A549 (cell line): ENCODE measurements at regions not wholly inside any gene's neighbourhood (a gene's known extent, or its start where the extent isn't known, plus 50 kb on each side); places are given as distances from the start of the nearest gene placed in this dataset.
"Not testable (repeated sequence)": the region's sequence is repeated elsewhere in the genome, so short reads cannot be mapped to it uniquely, and the experiment has no call there.

ENCODE experiments used
- ATAC-seq, 2 experiments: fragments of 200-7000 bp in 1 of 2; fragments of >200 bp in 1 of 2; cut with Nextera tagmentation in 1 of 2; cut with Tn5 transposase in 1 of 2; 3 replicates each; pipeline versions ENCODE4 v1.8.0 to v1.9.1; 2018 to 2020; ENCODE audit warnings: mild to moderate bottlenecking in 1 of 2, moderate library complexity in 1 of 2
- CTCF ChIA-PET: fragments of 300-600 bp; sonication (Branson Sonifier 250); formaldehyde crosslinking; extraction: SDS; loops from one replicate; lab custom pipeline; 2021; ENCODE audit warnings: antibody characterized with exemption, inconsistent platforms; lab: Yijun Ruan, JAX
- POLR2A ChIA-PET: fragments of 350-600 bp; formaldehyde crosslinking; extraction: SDS; loops from one replicate; lab custom pipeline; 2021; ENCODE audit warnings: antibody characterized with exemption, inconsistent platforms; lab: Yijun Ruan, JAX
- DNase-seq, 2 experiments: peaks; one replicate each; pipeline versions ENCODE4 v3.0.0 to v3.0.0-alpha.2; 2011 to 2016; ENCODE audit warnings: low read depth in 1 of 2, low spot score in 1 of 2
- FAIRE-seq: peaks from 2 replicates; lab custom pipeline; 2011; peaks lifted over from hg19 to GRCh38; lab: Jason Lieb, UNC
- H3K27ac ChIP-seq, 2 experiments: fragments of >200 bp; sonication (Bioruptor Twin); formaldehyde crosslinking; 3 replicates each; pipeline ENCODE4 v1.5.1; 2016 to 2017
- H3K4me1 ChIP-seq: fragments of >200 bp; sonication (Bioruptor Twin); formaldehyde crosslinking; 3 replicates; pipeline ENCODE4 v1.6.1; 2016
- H3K4me2 ChIP-seq: fragments of >200 bp; sonication (Bioruptor Twin); formaldehyde crosslinking; 3 replicates; pipeline ENCODE4 v1.6.1; 2016
- H3K4me3 ChIP-seq: fragments of >200 bp; sonication (Bioruptor Twin); formaldehyde crosslinking; 3 replicates; pipeline ENCODE4 v1.5.1; 2016
- H3K9me3 ChIP-seq: fragments of >200 bp; sonication (Bioruptor Twin); formaldehyde crosslinking; 3 replicates; pipeline ENCODE4 v1.6.1; 2016
- BCL3 ChIP-seq: fragments of >200 bp; sonication (Bioruptor Twin); formaldehyde crosslinking; IDR thresholded peaks from 3 replicates; pipeline ENCODE4 v1.6.1; 2016
- BHLHE40 ChIP-seq: IDR thresholded peaks from 2 replicates; pipeline ENCODE4 v1.6.1; 2012; ENCODE audit warnings: low read depth, low read length, inconsistent platforms
- CBX8 ChIP-seq: fragments of 200-600 bp; sonication (generic); IDR thresholded peaks from 2 replicates; pipeline ENCODE4 v1.6.1; 2016
- CHD2 ChIP-seq: fragments of 150-350 bp; IDR thresholded peaks from 2 replicates; pipeline ENCODE4 v1.6.1; 2014; ENCODE audit warnings: low read length; ENCODE audit not compliant: partially characterized antibody
- CTCF ChIP-seq: fragments of >200 bp; sonication (Bioruptor Twin); formaldehyde crosslinking; IDR thresholded peaks from 3 replicates; pipeline ENCODE4 v1.5.1; 2016
- EHMT2 ChIP-seq: fragments of 200-600 bp; sonication (generic); IDR thresholded peaks from 2 replicates; pipeline ENCODE4 v1.6.1; 2016; ENCODE audit warnings: antibody characterized with exemption, low read depth, mild to moderate bottlenecking, moderate library complexity
- ESRRA ChIP-seq: fragments of 150-350 bp; IDR thresholded peaks from 2 replicates; pipeline ENCODE4 v1.6.1; 2014; ENCODE audit warnings: mild to moderate bottlenecking, low read length, borderline replicate concordance
- FOXS1 ChIP-seq: fragments of 250-450 bp; sonication (Bioruptor Pico); IDR thresholded peaks from 2 replicates; pipeline ENCODE4 v1.5.0; 2020; ENCODE audit warnings: mild to moderate bottlenecking, moderate library complexity
- HMGXB4 ChIP-seq: fragments of 250-450 bp; sonication (Bioruptor Pico); IDR thresholded peaks from 2 replicates; pipeline ENCODE4 v1.5.0; 2021; ENCODE audit warnings: mild to moderate bottlenecking, moderate library complexity, borderline replicate concordance
- JUNB ChIP-seq: fragments of >200 bp; sonication (Bioruptor Twin); formaldehyde crosslinking; IDR thresholded peaks from 2 replicates; pipeline ENCODE4 v1.6.1; 2016
- KDM1A ChIP-seq: fragments of 200-600 bp; sonication (generic); IDR thresholded peaks from 2 replicates; pipeline ENCODE4 v1.6.1; 2016; ENCODE audit warnings: low read depth, mild to moderate bottlenecking
- KDM5A ChIP-seq: fragments of 200-600 bp; sonication (generic); IDR thresholded peaks from 2 replicates; pipeline ENCODE4 v1.6.1; 2016; ENCODE audit warnings: antibody characterized with exemption, mild to moderate bottlenecking
- MAFK ChIP-seq: fragments of 450-650 bp; IDR thresholded peaks from 2 replicates; pipeline ENCODE4 v1.6.1; 2014; ENCODE audit not compliant: partially characterized antibody
- MAZ ChIP-seq: fragments of 150-350 bp; IDR thresholded peaks from 2 replicates; pipeline ENCODE4 v1.6.1; 2014; ENCODE audit warnings: antibody characterized with exemption, low read depth, low read length, borderline replicate concordance
- NPAS2 ChIP-seq: fragments of 250-450 bp; sonication (Bioruptor Pico); IDR thresholded peaks from 2 replicates; pipeline ENCODE4 v1.8.0; 2022; ENCODE audit warnings: mild to moderate bottlenecking, moderate library complexity, borderline replicate concordance
- NR3C1 ChIP-seq: fragments of >200 bp; sonication (Bioruptor Twin); formaldehyde crosslinking; IDR thresholded peaks from 3 replicates; pipeline ENCODE4 v1.6.1; 2017
- POLR2AphosphoS2 ChIP-seq: conservative IDR thresholded peaks from 2 replicates; pipeline ENCODE4 v1.6.1; 2012; ENCODE audit warnings: low read length, improper control_type of control experiment, inconsistent platforms
- TFCP2L1 ChIP-seq: fragments of 250-450 bp; sonication (Bioruptor Pico); IDR thresholded peaks from 2 replicates; pipeline ENCODE4 v1.5.0; 2021; ENCODE audit warnings: mild to moderate bottlenecking
- ZSCAN20 ChIP-seq: fragments of 250-450 bp; sonication (Bioruptor Pico); IDR thresholded peaks from 2 replicates; pipeline ENCODE4 v1.8.0; 2022; ENCODE audit warnings: mild to moderate bottlenecking, moderate library complexity
- WGBS: methylation state at CpG from one replicate; pipeline ENCODE4 v1.1.6; 2017; ENCODE audit errors: missing lambda C conversion rate; 5-methylcytosine and 5-hydroxymethylcytosine counted together
- TF ChIP-seq, protein P1 (sequence below): IDR thresholded peaks from 2 replicates; pipeline ENCODE4 v1.6.1; 2012

- ChIA-PET CTCF (no interaction called here), POLR2A (no interaction called here)
- no peak for DNase-seq
- H3K27ac ChIP-seq: no peak overlapping the region
- H3K4me2 ChIP-seq: no peak overlapping the region
- H3K4me3 ChIP-seq: no peak overlapping the region
- ATAC-seq: no peak
- no peaks in the 10 kb centered on the region for H3K4me1 ChIP-seq
- no peak for FAIRE-seq
- 5% methylated on average over 1 of the region's 1 CpG for WGBS
- H3K9me3 ChIP-seq: no peaks in the 10 kb centered on the region
- TF ChIP-seq HMGXB4 (CRISPR knock-in tag) (no peak), MAFK (peak; percentile 6)
These were observed 265.0 kb downstream of the MMUT start for GRCh38 chr6:49198015-49198414.

GRCh38 chr6:49162379-49162778, 300.7 kb downstream of the MMUT start:
- 20% methylated on average over 2 of the region's 2 CpGs for WGBS
- H3K4me1 ChIP-seq, H3K4me3 ChIP-seq, H3K27ac ChIP-seq, H3K4me2 ChIP-seq, ATAC-seq, POLR2A ChIA-PET, FAIRE-seq, CTCF ChIA-PET, H3K9me3 ChIP-seq, DNase-seq: not testable (repeated sequence)

- H3K4me2 ChIP-seq: no peak overlapping the region
- no peak overlapping the region for H3K27ac ChIP-seq
- H3K4me3 ChIP-seq: no peak overlapping the region
- H3K4me1 ChIP-seq: no peaks in the 10 kb centered on the region
- H3K9me3 ChIP-seq: no peaks in the 10 kb centered on the region
- ATAC-seq (no peak), DNase-seq (no peak), FAIRE-seq (no peak)
- WGBS: 46% methylated on average over 2 of the region's 2 CpGs
- POLR2A ChIA-PET: no interaction called here
- CTCF ChIA-PET: no interaction called here
- no peak for TF ChIP-seq KDM1A
- TF ChIP-seq BHLHE40: no peak
- TF ChIP-seq, protein P1, sequence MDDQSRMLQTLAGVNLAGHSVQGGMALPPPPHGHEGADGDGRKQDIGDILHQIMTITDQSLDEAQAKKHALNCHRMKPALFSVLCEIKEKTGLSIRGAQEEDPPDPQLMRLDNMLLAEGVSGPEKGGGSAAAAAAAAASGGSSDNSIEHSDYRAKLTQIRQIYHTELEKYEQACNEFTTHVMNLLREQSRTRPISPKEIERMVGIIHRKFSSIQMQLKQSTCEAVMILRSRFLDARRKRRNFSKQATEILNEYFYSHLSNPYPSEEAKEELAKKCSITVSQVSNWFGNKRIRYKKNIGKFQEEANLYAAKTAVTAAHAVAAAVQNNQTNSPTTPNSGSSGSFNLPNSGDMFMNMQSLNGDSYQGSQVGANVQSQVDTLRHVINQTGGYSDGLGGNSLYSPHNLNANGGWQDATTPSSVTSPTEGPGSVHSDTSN: no peak
- no peak for TF ChIP-seq ZSCAN20 (CRISPR knock-in tag)
- TF ChIP-seq POLR2AphosphoS2: no peak
- TF ChIP-seq CTCF: no peak
- TF ChIP-seq EHMT2: no peak
- no peak for TF ChIP-seq JUNB
- TF ChIP-seq CHD2: no peak
- TF ChIP-seq BCL3: no peak
These were observed 307.7 kb downstream of the MMUT start for GRCh38 chr6:49155316-49155715.

GRCh38 chr6:49151957-49152356, 311.1 kb downstream of the MMUT start:
- H3K9me3 ChIP-seq: no peaks in the 10 kb centered on the region
- H3K27ac ChIP-seq: no peak overlapping the region
- 36% methylated on average over 4 of the region's 4 CpGs for WGBS
- H3K4me3 ChIP-seq: no peak overlapping the region
- CTCF ChIA-PET: no interaction called here
- no peaks in the 10 kb centered on the region for H3K4me1 ChIP-seq
- TF ChIP-seq NPAS2 (no peak), NR3C1 (no peak), CBX8 (no peak), TFCP2L1 (CRISPR knock-in tag) (no peak), FOXS1 (no peak), ESRRA (no peak), MAZ (no peak), KDM5A (no peak)
- H3K4me2 ChIP-seq: no peak overlapping the region
- no peak for ATAC-seq
- no peak for DNase-seq
- POLR2A ChIA-PET: no interaction called here
- FAIRE-seq: no peak
